K562 (cell line): ENCODE measurements at regions not wholly inside any gene's neighbourhood (a gene's known extent, or its start where the extent isn't known, plus 50 kb on each side); places are given as distances from the start of the nearest gene placed in this dataset.
"Not testable (repeated sequence)": the region's sequence is repeated elsewhere in the genome, so short reads cannot be mapped to it uniquely, and the experiment has no call there.

ENCODE experiments used
- ATAC-seq: fragments of 200-7000 bp; cut with Tn5 transposase; 3 replicates; pipeline ENCODE4 v1.9.1; 2020; ENCODE audit warnings: moderate library complexity
- BruUV-seq: library from RNA; stranded (reverse); fragments of 400-500 nt; replicated peaks from 2 replicates; lab custom pipeline; 2021; lab: Mats Ljungman, UMichigan
- CTCF ChIA-PET: fragments of 300-600 bp; formaldehyde crosslinking; extraction: SDS; loops from one replicate; lab custom pipeline; 2021; ENCODE audit warnings: low intra/inter-chr PET ratio; lab: Yijun Ruan, JAX
- POLR2A ChIA-PET: fragments of 300-600, 350-650 bp; sonication (Branson Sonifier 250); formaldehyde crosslinking; extraction: SDS; loops from one replicate; lab custom pipeline; 2021; ENCODE audit warnings: antibody characterized with exemption, inconsistent platforms; lab: Yijun Ruan, JAX
- DNase-seq, 4 experiments: peaks; one replicate each; pipeline versions ENCODE4 v3.0.0 to v3.0.0-alpha.2; 2011 to 2018; ENCODE audit warnings: low spot score in 3 of 4, mixed read lengths in 3 of 4; ENCODE audit errors: extremely low read depth in 1 of 4
- FAIRE-seq: peaks from 2 replicates; lab custom pipeline; 2011; peaks lifted over from hg19 to GRCh38; lab: Jason Lieb, UNC
- H2AFZ ChIP-seq: 2 replicates; pipeline ENCODE4 v1.6.0; 2011; ENCODE audit warnings: low read depth, low read length, control low read depth, inconsistent platforms
- H3K27ac ChIP-seq: fragments of 200-600 bp; 3 replicates; pipeline ENCODE4 v1.8.0; 2011; ENCODE audit warnings: low read depth, mild to moderate bottlenecking, control low read depth, inconsistent platforms, low read length, moderate library complexity, mixed read lengths; ENCODE audit errors: extremely low read depth
- H3K27me3 ChIP-seq, 2 experiments: fragments of 300-600 bp in 1 of 2; 2 replicates in 1 of 2; 3 replicates in 1 of 2; pipeline versions ENCODE4 v1.6.0 to v1.8.0; 2011; ENCODE audit warnings: inconsistent platforms in 2 of 2, low read length in 2 of 2, mild to moderate bottlenecking in 1 of 2, mixed read lengths in 1 of 2, moderate library complexity in 1 of 2; ENCODE audit not compliant: control insufficient read depth in 2 of 2, insufficient read depth in 2 of 2
- H3K36me3 ChIP-seq: fragments of 300-600 bp; 3 replicates; pipeline ENCODE4 v1.8.0; 2011; ENCODE audit warnings: mild to moderate bottlenecking, low read length, inconsistent platforms; ENCODE audit not compliant: control insufficient read depth, insufficient read depth
- H3K4me1 ChIP-seq, 2 experiments: fragments of 200-600 bp in 1 of 2; replicated peaks in 1 of 2; 2 replicates in 1 of 2; 3 replicates in 1 of 2; pipeline versions ENCODE4 v1.5.1 to v1.8.0; 2011; ENCODE audit warnings: inconsistent platforms in 2 of 2, low read length in 2 of 2, mild to moderate bottlenecking in 1 of 2, mixed read lengths in 1 of 2, moderate library complexity in 1 of 2; ENCODE audit not compliant: control insufficient read depth in 2 of 2, insufficient read depth in 2 of 2
- H3K4me2 ChIP-seq: 2 replicates; pipeline ENCODE4 v1.6.1; 2011; ENCODE audit warnings: low read length, control low read depth, inconsistent platforms, mixed read lengths; ENCODE audit not compliant: insufficient read depth
- H3K4me3 ChIP-seq: fragments of 200-600 bp; sonication (generic), shearing (Covaris generic); 2 replicates; pipeline ENCODE4 v1.5.1; 2016; ENCODE audit warnings: control low read depth, inconsistent platforms
- H3K79me2 ChIP-seq: fragments of 200-600 bp; 3 replicates; pipeline ENCODE4 v1.8.0; 2011; ENCODE audit warnings: low read length, inconsistent platforms; ENCODE audit not compliant: control insufficient read depth, insufficient read depth
- H3K9ac ChIP-seq, 2 experiments: 2 replicates each; pipeline versions ENCODE4 v1.6.0 to v1.6.1; 2011; ENCODE audit warnings: low read depth in 2 of 2, low read length in 2 of 2, control low read depth in 1 of 2, inconsistent platforms in 1 of 2, mild to moderate bottlenecking in 1 of 2, mixed read lengths in 1 of 2; ENCODE audit not compliant: insufficient read depth in 1 of 2
- H3K9me1 ChIP-seq: one replicate; pipeline ENCODE4 v1.6.0; 2011; ENCODE audit warnings: inconsistent platforms, mild to moderate bottlenecking, low read length, moderate library complexity; ENCODE audit not compliant: control insufficient read depth, insufficient read depth
- H3K9me3 ChIP-seq: replicated peaks from 2 replicates; pipeline ENCODE4 v1.5.1; 2011; ENCODE audit warnings: low read depth, low read length, inconsistent platforms; ENCODE audit not compliant: control insufficient read depth, insufficient read depth
- H4K20me1 ChIP-seq: replicated peaks from 2 replicates; pipeline ENCODE4 v1.6.1; 2011; ENCODE audit warnings: low read length, inconsistent platforms, mixed read lengths; ENCODE audit not compliant: control insufficient read depth, insufficient read depth
- WGBS: fragments of 100-300 bp; shearing (Covaris generic); methylation state at CpG from one replicate; pipeline ENCODE4 v1.1.6; 2016; ENCODE audit warnings: low coverage, mixed read lengths; ENCODE audit not compliant: insufficient coverage; ENCODE audit errors: missing lambda C conversion rate; 5-methylcytosine and 5-hydroxymethylcytosine counted together
- in situ Hi-C: fragments of 300-500 bp; cut with MboI; formaldehyde crosslinking; loops from 4 replicates; pipeline ENCODE4 v1.15.0; 2018; ENCODE audit warnings: inconsistent platforms, mixed read lengths
- intact Hi-C: fragments of 100-400 bp; cut with micrococcal nuclease; formaldehyde crosslinking; loops from 2 replicates; pipeline ENCODE4 v1.14.2; 2022
- TF ChIP-seq, protein P1 (sequence below): fragments of 450-650 bp; IDR thresholded peaks from 2 replicates; pipeline ENCODE4 v1.7.1; 2018; ENCODE audit warnings: mild to moderate bottlenecking, low read depth; ENCODE audit not compliant: partially characterized antibody

DNA sequence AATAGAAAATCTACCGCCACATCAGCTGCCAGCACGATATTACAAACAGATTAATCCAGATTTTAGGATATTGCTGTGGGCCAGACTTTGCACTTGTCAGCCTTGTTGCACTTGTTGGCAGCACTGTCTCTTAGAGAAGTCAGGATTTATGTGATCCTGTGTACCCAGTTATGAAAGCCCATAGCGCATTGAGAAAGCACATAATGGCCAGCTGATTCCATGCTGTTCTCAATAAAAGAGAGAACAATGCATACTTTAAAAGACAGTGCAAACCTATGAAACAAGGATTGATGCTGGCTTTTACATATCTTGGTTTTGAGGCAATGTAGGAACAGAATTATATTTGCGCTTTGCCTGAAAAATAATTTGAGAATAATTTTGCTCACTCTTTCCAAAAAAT lies 140.8 kb downstream of the CEP120 start:
- DNase-seq = no peak
- BruUV-seq = no TSS peak

DNA sequence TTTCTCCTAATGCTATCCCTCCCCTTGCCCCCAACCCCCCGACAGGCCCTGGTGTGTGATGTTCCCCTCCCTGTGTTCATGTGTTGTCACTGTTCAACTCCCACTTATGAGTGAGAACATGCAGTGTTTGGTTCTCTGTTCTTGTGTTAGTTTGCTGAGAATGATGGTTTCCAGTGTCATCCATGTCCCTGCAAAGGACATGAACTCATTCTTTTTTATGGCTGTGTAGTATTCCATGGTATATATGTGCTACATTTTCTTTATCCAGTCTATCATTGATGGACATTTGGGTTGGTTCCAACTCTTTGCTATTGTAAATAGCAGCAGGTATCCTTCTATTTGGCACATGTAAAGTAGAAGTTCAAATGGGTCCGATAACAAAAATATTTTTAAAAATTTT lies 142.3 kb downstream of the CEP120 start:
- H3K9me3 ChIP-seq, H3K27ac ChIP-seq, DNase-seq, H2AFZ ChIP-seq, H3K4me2 ChIP-seq, H3K9ac ChIP-seq, in situ Hi-C loops, intact Hi-C loops, FAIRE-seq, H3K36me3 ChIP-seq, H3K4me3 ChIP-seq, ATAC-seq, POLR2A ChIA-PET, H4K20me1 ChIP-seq, BruUV-seq, CTCF ChIA-PET, H3K4me1 ChIP-seq, H3K9me1 ChIP-seq, H3K79me2 ChIP-seq: not testable (repeated sequence)
- H3K27me3 ChIP-seq = peaks cover 9 to 18% of the 10 kb centered on the region in 2 experiments
- 27% methylated on average over 1 of the region's 2 CpGs for WGBS

More for the DNA sequence above, 140.8 kb downstream of the CEP120 start:
- no peaks in the 10 kb centered on the region for H3K4me1 ChIP-seq
- CTCF ChIA-PET = no interaction called here
- no peaks in the 10 kb centered on the region for H3K36me3 ChIP-seq
- H3K27ac ChIP-seq = no peak overlapping the region
- FAIRE-seq (no peak), ATAC-seq (no peak)
- no peaks in the 10 kb centered on the region for H3K79me2 ChIP-seq
- TF ChIP-seq, protein P1, sequence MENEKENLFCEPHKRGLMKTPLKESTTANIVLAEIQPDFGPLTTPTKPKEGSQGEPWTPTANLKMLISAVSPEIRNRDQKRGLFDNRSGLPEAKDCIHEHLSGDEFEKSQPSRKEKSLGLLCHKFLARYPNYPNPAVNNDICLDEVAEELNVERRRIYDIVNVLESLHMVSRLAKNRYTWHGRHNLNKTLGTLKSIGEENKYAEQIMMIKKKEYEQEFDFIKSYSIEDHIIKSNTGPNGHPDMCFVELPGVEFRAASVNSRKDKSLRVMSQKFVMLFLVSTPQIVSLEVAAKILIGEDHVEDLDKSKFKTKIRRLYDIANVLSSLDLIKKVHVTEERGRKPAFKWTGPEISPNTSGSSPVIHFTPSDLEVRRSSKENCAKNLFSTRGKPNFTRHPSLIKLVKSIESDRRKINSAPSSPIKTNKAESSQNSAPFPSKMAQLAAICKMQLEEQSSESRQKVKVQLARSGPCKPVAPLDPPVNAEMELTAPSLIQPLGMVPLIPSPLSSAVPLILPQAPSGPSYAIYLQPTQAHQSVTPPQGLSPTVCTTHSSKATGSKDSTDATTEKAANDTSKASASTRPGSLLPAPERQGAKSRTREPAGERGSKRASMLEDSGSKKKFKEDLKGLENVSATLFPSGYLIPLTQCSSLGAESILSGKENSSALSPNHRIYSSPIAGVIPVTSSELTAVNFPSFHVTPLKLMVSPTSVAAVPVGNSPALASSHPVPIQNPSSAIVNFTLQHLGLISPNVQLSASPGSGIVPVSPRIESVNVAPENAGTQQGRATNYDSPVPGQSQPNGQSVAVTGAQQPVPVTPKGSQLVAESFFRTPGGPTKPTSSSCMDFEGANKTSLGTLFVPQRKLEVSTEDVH = no peak
- H4K20me1 ChIP-seq = no peaks in the 10 kb centered on the region
- no peak overlapping the region for H3K4me2 ChIP-seq
- H3K9ac ChIP-seq = no peak overlapping the region
- H3K9me1 ChIP-seq = no peaks in the 10 kb centered on the region
- H3K27me3 ChIP-seq = peaks cover 9 to 18% of the 10 kb centered on the region in 2 experiments
- H3K9me3 ChIP-seq = no peaks in the 10 kb centered on the region
- intact Hi-C loops (no loop called here), in situ Hi-C loops (no loop called here)
- H3K4me3 ChIP-seq = no peak overlapping the region
- no peak overlapping the region for H2AFZ ChIP-seq
- POLR2A ChIA-PET = no interaction called here
- 0% methylated on average over 4 of the region's 4 CpGs for WGBS
